ENCODE measurements at regions not wholly inside any gene's neighbourhood (a gene's known extent, or its start where the extent isn't known, plus 50 kb on each side); places are given as distances from the start of the nearest gene placed in this dataset.
A peak's percentile ranks its signal among the peaks of the same experiment; 100 is the strongest.

DNA sequence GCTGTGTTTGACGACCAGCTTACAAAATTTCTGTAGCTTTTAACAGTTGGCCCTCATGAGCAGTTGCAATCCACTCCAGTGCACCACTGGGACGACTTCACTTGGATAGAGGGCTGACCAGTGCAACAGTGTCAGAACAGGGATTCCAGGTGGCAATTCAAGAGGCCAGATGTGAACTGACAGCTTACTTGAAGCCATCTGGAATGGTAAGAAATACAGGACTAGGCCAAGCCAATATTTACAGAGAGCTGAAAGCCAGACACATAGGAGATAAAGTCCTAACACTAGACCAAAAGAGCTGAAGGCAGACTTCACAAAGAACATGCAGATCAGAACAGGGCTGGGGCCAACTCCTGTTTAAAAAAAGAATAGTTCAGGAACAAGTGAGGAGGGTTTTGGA, 93.5 kb upstream of the NFIA start:
- DNase-seq (ENCODE audit: insufficient read length, low spot score): no peak
- FAIRE-seq: no peak

DNA sequence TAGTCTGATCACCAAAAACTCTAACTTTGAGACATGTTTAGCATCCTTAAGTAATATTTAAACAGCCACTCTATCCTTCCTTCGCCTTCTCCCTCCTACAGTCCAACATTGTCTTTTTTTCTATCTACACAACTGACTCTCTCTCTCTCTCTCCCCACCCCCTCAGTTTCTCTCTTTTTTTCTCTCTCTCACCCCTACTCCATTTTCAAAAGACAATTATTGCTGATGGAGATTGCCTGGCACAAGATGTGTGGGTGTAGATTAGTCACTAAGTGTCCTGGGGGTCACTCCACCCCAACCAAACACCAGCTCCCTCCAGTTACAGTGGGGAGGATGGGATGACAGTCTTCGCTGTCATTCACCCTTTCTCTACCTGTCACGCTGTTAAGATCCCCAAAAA, 94.5 kb upstream of the NFIA start:
- FAIRE-seq (no peak), DNase-seq (ENCODE audit: insufficient read length, low spot score) (no peak)

DNA sequence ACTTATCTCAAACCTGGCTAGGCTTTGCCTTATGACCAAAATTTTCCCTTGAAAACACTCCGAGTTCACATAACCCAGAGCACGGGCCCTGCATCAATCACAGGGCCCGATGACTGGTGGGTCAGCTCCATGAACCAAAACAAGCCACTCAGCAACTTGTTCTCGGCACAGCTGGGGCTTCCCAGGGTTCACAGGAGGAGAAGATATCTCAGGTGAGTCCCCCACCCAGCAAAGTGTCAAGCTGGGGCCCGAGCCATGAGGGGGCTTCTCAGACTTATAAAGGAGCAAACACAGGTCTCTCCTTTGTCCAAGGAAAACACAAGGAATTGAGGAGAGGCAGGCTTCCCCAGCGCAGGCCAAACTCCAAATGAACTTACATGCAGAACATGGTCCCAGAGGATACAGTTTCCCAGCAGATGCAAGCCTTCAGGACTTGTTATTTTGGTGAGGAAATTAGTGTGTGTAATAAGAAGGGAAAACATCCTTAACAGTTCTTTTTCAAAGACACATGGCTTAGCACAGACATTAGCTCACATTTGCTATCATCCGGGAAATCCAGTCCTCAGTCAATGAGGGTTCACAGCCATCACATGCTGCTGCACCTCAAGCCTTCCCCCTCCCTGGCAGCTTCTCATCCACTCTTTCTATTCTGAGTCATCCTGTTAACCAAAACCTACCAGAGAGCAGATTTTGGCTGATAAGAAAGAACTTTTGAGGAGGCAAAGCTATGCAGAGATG, 98.1 kb upstream of the NFIA start:
- DNase-seq (ENCODE audit: insufficient read length, low spot score) (no peak), FAIRE-seq (no peak)

DNA sequence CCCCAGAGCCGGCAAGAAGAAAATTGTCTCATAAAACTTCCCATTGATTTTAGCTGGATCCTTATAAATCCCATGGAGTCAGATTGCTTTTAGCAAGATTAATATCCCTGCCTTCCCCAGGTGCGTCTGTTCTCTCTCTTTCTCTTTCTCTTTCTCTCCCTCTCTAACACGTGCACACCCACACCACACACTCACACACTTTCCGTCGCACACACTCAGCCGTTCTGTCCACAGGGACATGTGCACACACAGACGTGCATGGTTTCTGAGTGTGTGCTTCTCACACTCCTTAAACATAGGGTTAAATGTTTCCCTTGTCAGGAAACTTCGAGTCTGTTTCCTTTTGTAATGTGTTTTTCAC, 98.7 kb upstream of the NFIA start:
- no peak for FAIRE-seq
- no peak for DNase-seq (ENCODE audit: insufficient read length, low spot score)

DNA sequence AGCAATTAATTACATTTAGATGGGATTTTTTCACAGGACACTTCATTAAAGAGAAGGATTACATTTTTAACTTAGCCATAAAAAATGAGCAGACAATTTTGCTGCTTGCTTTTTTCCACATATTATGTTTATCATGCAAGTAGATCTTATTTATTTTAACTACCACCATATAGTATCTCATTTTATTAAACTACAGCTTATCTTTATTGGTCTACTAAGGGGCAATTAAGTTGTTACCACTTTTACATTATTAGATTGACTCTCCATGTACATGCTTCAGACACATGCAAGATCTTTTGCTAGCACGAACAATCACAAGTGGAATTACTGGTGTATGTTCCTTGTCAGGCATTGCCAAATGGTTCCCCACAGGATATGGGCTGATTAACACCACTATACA, 99.8 kb upstream of the NFIA start:
- no peak for DNase-seq (ENCODE audit: insufficient read length, low spot score)
- FAIRE-seq: no peak

DNA sequence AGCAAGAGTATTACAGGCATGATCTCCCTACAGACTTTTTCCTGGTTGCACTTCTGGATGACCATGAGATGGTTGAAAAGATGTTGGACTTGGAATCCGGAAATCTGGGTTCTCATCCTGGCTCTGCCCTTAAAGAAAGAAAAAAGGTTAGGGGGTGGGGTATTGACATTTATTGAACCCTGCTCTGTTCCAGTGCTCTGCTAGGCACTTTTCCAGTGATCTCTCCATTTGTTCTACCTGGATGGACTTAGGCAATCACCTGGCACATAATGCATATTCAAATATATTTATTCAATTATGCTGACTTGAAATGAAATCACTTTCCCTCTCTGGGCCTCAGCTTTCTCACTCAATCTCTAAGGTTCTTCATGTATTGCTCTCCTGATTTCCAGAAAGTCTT, 101.0 kb upstream of the NFIA start:
- no peak for FAIRE-seq

DNA sequence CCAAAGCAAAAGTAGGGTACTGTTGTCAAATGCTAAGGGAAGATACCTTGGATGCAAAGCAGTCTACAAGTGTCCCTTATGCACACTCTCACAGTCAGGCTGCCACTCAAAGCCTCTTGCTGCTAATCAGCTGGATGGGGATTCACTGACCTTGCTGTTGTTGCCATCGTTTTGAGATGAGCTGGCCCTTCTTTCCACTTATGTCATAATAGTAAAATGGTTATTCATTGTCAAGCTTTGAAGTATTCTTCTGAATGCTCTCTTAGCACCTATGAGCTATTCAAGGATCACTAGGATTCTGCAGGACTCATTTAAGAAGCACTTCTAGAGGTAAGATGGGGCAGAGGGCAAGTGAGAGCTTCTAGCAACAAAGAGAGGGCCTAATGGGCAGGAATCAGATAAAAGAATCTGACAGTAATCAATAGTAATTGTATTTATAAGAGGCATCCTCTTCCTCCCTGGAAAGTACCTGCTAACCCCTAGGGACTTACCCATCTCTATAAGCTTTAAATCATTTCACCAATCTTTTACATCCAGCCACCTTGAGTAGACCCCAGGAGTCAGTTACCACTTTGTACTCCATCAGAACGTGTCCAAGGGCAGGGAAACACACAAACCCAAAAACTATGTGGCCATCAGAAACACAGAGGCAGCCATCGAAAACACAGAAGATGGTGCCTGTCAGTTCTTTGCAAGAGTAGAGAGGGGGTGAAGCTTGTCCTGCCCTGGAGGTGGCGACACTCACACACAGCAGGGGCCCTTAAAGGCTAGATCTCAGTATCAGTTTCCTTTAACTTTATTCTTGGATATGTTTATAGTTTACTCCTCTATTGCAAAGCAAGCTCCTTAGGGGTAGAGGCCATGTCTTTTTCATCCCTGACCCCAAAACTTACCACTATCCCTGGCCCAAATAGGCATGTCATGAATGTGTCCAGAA, 103.7 kb upstream of the NFIA start:
- FAIRE-seq (no peak), DNase-seq (ENCODE audit: insufficient read length, low spot score) (peak; percentile 7)

More for the DNA sequence above, 101.0 kb upstream of the NFIA start:
- no peak for DNase-seq (ENCODE audit: insufficient read length, low spot score)

DNA sequence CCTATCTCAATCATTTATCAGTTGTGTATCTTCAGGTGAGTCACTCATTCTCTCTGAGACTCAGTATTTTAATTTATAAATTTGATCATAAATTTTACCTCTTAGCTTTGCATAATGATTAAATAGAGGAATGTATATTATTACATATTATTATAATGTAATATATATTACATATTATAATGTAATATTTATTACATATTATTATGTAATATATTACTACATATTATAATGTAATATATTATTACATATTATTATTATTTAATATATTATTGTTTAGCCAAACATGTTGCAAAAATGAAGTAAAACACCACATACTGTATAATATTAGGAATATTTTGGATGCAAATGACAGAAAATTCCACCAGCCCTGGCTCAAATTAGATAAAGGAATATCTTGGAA, 104.7 kb upstream of the NFIA start:
- DNase-seq (ENCODE audit: insufficient read length, low spot score) (no peak), FAIRE-seq (no peak)

DNA sequence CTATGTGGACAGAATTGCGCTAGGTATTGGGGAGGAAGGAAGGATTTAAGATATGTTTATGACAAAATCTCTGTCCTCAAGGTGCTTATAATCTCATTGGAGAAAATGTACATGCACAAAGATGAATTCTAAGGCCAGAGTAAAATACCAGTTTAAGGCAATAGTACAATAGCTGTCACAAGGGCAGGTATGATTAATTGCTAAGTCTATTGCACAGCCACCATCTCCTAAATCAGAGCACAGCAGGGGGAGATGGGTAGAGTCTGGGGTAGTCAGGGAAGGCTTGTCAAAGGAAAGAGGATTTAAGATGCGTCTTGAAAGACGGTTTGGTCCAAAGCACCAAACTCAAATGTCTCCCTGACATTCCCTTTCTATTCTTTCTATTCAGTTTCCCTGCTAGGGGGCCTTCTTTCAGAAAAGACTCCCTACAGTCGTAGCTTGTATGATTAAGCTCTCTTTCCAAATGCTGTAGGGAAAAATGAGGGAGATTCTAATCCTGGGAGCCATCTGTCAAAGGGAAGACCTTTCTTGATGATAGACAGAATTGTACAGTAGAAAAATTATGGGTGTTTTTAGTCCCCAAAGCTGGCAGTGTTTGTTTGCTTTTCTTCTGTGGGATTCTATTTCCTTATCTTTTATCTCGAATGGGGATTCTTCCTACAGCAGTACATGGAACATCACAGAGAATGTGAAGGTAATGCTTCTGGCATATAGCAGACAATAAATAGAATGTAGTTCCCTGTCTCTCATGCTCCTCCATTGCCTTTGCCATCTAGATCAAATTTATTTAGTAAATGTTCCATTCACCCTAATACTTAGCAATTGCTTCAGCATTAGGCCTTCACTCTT, 107.6 kb upstream of the NFIA start:
- no peak for FAIRE-seq
- no peak for DNase-seq (ENCODE audit: insufficient read length, low spot score)

DNA sequence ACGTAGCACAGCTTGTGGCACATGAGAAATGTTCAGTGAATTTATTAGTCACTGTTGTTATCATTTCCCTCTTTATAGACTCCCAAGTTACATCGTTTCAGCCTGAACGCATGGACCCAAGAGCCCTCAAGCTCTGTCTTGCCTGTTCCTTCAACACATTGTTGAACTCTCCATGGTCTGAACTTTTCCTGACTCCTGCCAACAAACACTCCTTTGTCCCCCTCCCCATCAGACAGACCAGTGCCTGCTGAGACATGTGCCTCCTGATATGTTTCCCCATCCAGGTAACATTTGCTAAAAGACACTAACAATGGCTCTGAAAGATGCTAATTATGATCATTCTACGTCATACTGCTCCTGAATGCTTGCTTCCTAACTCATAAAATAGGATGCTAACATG, 108.7 kb upstream of the NFIA start:
- DNase-seq (ENCODE audit: insufficient read length, low spot score) (no peak), FAIRE-seq (no peak)

DNA sequence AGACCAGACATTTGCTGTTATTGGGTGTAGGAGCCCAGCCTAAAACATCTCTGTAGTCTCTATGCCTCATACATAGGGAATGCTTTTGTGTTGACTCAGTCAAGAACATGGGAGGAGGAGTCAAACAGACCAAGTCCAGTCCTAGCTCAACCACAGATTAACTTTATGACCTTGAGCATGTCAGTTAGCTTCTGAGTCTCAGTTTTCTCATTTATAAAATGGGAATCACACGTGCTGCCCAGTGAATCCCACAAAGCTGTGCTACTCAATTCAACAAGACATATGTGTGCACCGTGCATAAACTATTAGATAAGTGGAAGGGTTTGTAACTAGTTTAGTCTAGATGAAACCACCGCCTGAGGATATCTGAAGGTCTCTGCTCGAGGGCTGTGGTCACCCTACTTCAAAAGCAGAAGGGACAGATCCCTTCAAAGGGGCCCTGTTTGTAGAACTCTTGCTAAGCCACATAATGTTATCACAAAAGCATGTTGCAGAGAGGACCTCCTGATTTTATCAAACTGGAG, 109.5 kb upstream of the NFIA start:
- FAIRE-seq (no peak), DNase-seq (ENCODE audit: insufficient read length, low spot score) (no peak)

DNA sequence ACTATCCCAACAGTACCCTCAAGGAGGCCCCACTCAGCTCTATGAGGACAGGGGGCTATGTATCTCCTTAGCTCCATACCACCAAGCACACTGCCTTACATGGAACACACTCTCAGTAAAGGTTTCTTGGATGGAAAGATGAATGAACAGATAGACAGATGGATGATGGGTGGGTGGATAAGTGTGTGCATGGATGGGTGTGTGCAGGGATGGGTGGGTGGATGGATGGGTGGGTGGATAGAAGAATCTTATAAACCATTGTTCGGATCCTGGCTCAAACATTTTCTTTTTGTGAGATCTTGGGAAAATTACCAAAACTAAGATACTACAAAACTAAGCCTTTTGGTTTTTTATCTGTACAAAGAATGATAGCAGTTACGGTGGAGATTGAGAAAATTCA, 111.0 kb upstream of the NFIA start:
- no peak for DNase-seq (ENCODE audit: insufficient read length, low spot score)
- no peak for FAIRE-seq

DNA sequence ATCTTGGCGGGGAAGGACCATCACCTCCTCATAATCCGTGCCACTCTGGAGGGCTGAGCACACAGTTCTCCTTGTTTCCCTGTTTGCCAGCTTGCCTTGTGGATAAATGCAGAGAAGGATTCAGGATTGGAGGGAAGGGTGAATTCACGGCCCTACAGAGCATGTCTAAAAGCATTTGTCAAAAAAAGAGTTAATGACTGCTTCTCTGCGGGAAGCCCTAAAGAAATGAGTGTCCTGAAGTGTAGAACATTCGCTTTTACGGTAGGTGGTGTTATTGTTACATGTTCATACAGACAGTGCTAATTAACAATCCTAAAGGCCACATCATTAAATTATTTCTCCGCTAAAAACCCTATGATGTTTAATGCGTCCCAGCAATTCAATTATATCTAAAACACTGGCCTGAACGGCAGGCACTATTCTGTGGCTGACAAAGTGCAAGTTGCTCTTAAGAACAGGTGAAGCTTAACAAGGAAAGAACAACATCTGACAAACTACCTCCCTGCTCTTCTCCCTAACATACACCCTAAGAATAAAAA, 112.3 kb upstream of the NFIA start:
- no peak for DNase-seq (ENCODE audit: insufficient read length, low spot score)
- FAIRE-seq: no peak

DNA sequence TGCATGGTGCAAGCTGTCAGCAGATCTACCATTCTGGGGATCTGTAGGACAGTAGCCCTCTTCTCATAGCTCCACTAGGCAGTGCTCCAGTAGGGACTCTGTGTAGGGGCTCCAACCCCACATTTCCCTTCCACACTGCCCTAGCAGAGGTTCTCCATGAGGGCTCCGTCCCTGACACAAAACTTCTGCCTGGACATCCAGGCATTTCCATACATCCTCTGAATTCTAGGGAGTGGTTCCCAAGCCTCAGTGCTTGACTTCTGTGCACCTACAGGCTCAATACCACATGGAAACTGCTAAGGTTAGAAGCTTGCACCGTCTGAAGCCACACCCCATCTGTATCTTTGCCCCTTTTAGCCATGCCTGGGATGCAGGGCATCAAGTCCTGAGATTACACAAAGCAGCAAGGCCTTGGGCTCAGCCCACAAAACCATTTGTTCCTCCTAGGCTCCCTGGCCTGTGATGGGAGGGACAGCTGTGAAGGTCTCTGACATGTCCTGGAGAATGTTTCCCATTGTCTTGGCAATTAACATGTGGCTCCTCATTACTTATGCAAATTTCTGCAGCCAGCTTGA, 117.0 kb upstream of the NFIA start:
- no peak for DNase-seq (ENCODE audit: insufficient read length, low spot score)
- FAIRE-seq: no peak

DNA sequence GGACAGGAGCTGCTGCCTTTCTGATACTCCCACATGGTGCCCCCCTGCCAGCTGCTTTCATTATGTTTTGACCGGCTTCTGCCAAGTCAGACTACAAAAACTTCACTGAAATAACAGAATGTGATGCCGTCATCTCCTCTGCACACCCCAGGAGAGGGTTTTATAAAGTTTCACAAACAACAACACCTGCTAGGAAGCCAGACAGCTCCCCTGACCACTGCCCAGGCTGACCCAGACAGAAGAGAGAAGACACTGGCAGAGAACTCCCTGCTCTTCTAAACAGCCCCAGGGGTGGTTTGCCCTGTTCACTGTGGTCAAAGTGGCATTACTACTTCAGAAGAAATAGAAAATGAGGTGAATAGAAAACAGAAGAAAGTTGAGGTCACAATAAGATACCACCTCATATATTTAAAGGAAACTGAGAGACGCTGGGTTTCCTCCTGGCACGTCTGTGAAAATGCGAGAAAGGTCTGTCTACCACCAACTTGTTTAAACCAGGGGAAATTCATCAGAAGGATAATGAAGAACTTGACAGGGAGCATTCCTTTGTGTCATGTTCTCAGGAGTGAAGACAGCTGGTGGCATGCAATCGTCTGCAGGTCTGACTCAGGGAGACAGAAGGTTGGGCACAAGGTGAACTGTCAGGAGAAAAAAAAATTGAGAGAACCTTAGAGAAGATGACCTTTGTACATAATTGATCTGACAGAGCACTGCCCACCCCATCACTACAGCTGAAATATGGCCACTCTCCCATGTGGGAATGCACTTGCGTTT, 119.0 kb upstream of the NFIA start:
- DNase-seq (ENCODE audit: insufficient read length, low spot score): no peak
- FAIRE-seq: no peak

DNA sequence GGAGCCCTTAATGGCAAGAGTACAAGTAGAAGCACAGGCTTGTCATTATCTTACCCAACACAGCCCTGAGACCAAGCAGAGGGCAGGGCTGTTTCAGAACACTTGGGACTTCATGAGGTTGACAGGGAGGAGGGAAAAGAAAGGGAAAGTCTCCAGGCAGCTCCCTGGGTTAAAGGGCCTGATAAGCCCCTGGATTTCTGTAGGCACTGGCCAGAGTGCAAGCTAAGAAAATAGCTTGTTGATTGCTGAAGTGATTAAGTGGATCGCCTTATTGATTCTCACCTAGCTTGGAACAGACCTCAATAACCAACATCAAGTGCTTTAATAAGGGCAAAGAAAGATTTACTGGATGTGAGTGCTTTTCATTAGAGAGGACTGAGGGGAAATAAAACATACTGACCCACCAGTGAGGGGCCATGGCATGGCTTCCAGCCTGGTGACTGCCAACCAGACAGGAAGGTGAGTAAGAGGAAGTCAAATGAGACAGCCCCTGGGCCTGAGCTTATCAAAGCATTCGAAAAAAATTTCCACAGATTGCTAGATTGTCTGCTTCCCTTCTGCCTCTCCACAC, 121.4 kb upstream of the NFIA start:
- FAIRE-seq: no peak
- no peak for DNase-seq (ENCODE audit: insufficient read length, low spot score)

DNA sequence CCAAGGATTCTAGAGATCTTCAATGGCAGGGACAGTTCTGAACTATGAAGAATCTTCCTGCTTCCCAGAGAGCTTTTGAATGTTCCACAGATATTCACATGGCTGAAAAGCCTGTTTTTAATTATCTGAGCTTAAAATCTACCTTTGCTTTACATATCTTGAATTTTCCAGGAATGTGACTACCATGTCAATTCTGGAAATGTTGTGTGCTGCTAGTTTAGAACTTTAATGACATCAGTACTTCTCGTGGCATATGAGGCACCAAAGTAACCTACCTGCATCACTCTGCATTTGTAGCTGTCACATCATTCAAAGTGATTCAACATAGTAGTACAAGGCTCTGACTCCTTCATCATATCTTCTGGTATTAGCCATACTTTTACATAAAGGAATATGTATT, 122.7 kb upstream of the NFIA start:
- FAIRE-seq (no peak), DNase-seq (ENCODE audit: insufficient read length, low spot score) (no peak)

DNA sequence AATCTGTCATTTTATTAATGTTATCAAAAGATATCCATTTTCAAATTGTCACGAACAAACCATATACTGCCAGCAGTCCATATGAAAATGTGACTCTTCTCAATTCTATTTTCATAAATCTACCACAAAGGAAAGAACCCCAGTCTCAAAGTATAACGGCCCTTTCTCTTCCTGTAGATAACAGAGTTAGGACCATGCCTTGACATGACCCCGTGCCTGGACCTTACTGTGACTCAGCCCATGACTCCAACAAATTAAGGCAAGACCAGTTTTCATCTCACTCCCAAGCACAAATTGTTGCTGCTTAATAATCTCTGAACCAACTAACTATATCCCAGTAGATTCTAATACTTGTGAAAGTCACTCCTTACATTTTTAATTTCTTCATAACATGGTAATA, 124.4 kb upstream of the NFIA start:
- no peak for FAIRE-seq
- no peak for DNase-seq (ENCODE audit: insufficient read length, low spot score)

DNA sequence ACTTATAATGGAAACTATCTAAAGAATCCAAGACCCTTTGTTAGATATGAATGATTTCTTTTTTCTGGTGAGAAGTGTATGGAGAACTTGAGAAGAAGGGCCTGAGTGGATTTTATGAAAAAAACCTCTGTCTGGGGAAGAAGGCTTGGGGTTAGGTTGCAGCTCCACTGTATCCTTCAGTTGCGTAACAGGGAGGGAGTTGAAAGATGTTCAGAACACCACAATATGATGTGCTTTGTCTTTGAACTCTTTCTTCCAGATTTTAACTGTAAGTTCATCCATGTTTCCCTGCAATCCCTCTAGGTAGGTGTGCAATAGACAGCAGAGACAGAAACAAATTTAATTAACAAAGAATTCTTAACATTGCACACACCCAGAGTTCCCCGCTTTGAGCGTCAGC, 125.8 kb upstream of the NFIA start:
- FAIRE-seq: no peak

More for the DNA sequence above, 125.8 kb upstream of the NFIA start:
- no peak for DNase-seq (ENCODE audit: insufficient read length, low spot score)

Data from GM19239 (cell line).